ENCODE measurements at regions not wholly inside any gene's neighbourhood (a gene's known extent, or its start where the extent isn't known, plus 50 kb on each side); places are given as distances from the start of the nearest gene placed in this dataset.
"Not testable (repeated sequence)": the region's sequence is repeated elsewhere in the genome, so short reads cannot be mapped to it uniquely, and the experiment has no call there.

DNA sequence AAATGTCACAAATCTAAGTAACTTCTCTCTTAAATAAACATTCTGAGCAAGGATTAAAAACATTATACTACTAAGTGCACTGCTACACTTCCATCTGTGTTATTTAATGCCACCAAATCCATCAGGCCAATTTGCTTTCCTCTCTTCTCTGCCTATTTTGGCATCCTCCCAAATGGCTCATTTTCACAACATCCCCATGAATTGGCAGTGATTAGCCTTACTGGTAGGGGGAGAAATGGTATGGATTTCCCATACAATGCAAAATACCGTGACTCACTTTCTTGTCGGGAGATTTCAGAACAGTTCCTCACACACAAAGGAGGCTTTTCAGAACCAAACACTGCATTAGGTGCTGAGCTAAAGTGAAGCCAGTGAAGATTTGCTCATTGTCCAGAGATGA, 195.7 kb downstream of the MIS18A start:
- peaks cover 11% of the 10 kb centered on the region for H3K9me3 Mint-ChIP-seq (ENCODE audit: low read depth)
- H3K27me3 Mint-ChIP-seq, result peaks cover 2% of the 10 kb centered on the region
- no peak overlapping the region for H3K27ac Mint-ChIP-seq
- TF ChIP-seq, protein P1, sequence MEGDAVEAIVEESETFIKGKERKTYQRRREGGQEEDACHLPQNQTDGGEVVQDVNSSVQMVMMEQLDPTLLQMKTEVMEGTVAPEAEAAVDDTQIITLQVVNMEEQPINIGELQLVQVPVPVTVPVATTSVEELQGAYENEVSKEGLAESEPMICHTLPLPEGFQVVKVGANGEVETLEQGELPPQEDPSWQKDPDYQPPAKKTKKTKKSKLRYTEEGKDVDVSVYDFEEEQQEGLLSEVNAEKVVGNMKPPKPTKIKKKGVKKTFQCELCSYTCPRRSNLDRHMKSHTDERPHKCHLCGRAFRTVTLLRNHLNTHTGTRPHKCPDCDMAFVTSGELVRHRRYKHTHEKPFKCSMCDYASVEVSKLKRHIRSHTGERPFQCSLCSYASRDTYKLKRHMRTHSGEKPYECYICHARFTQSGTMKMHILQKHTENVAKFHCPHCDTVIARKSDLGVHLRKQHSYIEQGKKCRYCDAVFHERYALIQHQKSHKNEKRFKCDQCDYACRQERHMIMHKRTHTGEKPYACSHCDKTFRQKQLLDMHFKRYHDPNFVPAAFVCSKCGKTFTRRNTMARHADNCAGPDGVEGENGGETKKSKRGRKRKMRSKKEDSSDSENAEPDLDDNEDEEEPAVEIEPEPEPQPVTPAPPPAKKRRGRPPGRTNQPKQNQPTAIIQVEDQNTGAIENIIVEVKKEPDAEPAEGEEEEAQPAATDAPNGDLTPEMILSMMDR (IDR thresholded peaks at IDR 0.05; ENCODE audit: unreplicated experiment), result no peak
- DNase-seq (ENCODE audit: low spot score, unreplicated experiment), result no peak
- H3K4me1 Mint-ChIP-seq (ENCODE audit: low read depth), result peaks cover 11% of the 10 kb centered on the region
- H3K4me3 Mint-ChIP-seq (ENCODE audit: low read depth), result no peak overlapping the region
- peaks cover 4% of the 10 kb centered on the region for H3K36me3 Mint-ChIP-seq (ENCODE audit: insufficient read depth)

DNA sequence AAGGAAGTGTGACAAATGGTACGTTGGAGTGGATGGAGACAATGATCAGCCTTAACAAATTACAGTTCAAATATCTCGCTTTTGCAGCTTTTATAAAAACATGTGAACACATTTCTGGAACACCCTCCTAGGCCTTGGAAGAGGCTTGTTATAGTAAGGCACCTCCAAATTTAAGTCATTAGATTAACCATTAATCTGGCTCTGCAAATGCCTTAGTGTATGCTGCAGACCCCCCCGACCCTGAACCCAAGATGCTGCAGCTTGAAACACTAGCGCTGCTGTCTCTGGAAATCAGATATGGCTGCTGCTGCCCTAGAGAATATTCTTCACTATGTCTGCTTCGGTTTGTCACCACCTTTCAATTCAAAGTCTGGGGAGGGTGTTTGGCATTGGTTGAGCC, 196.4 kb downstream of the MIS18A start:
- H3K27ac Mint-ChIP-seq, result no peak overlapping the region
- H3K27me3 Mint-ChIP-seq, result peaks cover 2% of the 10 kb centered on the region
- DNase-seq (ENCODE audit: low spot score, unreplicated experiment), result no peak
- H3K4me3 Mint-ChIP-seq (ENCODE audit: low read depth), result no peak overlapping the region
- peaks cover 11% of the 10 kb centered on the region for H3K9me3 Mint-ChIP-seq (ENCODE audit: low read depth)
- peaks cover 14% of the 10 kb centered on the region for H3K4me1 Mint-ChIP-seq (ENCODE audit: low read depth)
- H3K36me3 Mint-ChIP-seq (ENCODE audit: insufficient read depth), result peaks cover 4% of the 10 kb centered on the region
- TF ChIP-seq, protein P1 (IDR thresholded peaks at IDR 0.05; ENCODE audit: unreplicated experiment), result no peak

DNA sequence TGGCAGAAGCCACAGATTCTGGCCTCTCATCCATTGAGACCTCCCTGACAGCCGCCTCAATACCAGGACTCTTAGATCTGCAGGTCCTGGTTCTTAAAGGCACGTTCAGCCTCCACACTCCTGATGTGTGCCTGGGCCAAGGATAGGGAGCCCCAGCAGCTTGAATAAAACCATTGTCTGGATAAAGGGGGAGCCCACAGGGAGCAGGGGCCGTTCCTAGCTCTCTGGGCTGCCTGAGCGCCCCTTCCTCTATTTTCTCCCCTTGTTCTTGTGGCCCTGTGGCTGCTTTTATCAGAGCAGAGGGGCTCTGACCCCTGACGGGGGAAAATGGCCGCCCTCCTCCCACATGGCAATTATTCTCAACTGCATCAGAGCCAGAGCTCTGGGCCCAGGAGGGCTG, 200.8 kb downstream of the HUNK start:
- DNase-seq (ENCODE audit: low spot score, unreplicated experiment), result no peak

DNA sequence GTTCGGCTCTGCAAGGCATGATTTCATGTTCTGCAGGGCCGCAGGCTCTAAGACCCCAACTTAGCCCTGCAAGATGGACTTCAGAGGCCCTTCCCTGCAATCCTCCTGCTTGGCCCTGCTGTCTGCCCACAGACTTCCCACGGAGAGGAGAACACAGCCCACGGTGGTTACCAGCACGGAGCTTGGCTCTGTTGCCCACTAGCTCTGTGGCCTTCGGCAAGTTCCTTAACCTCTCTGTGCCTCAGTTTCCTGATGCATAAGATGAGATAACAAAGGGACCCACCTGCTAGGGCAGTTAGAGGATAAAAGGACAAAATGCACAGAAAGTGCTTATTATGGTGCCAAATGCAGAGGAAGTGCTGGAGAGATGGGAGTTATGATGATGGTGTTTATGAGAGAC, 200.4 kb downstream of the HUNK start:
- TF ChIP-seq, protein P1 (IDR thresholded peaks at IDR 0.05; ENCODE audit: unreplicated experiment), result no peak
- no peaks in the 10 kb centered on the region for H3K36me3 Mint-ChIP-seq (ENCODE audit: insufficient read depth)

More for the DNA sequence above, 200.8 kb downstream of the HUNK start:
- Mint-ChIP-seq H3K27ac (no peak overlapping the region), H3K4me1 (ENCODE audit: low read depth) (peaks cover 8% of the 10 kb centered on the region), H3K27me3 (peaks cover 5% of the 10 kb centered on the region), H3K4me3 (ENCODE audit: low read depth) (no peak overlapping the region), H3K9me3 (ENCODE audit: low read depth) (peaks cover 5% of the 10 kb centered on the region), H3K36me3 (ENCODE audit: insufficient read depth) (no peaks in the 10 kb centered on the region)
- TF ChIP-seq, protein P1 (IDR thresholded peaks at IDR 0.05; ENCODE audit: unreplicated experiment), result no peak

DNA sequence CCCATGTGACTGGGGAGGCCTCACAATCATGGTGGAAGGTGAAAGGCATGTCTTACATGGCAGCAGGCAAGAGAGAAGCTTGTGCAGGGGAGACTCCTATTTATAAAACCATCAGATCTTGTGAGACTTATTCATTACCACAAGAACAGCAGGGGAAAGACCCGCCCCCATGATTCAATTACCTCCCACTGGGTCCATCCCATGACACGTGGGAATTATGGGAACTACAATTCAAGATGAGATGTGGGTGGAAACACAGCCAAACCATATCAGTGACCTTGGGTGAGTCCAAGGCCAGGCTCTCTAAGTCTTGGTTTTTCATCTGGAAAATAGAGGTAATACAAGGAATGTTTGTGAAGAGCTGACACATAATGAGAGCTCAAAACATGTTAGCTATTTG, 198.8 kb downstream of the HUNK start:
- not testable (repeated sequence) for H3K27me3 Mint-ChIP-seq; H3K36me3 Mint-ChIP-seq (ENCODE audit: insufficient read depth); H3K27ac Mint-ChIP-seq; H3K9me3 Mint-ChIP-seq (ENCODE audit: low read depth); H3K4me3 Mint-ChIP-seq (ENCODE audit: low read depth); H3K4me1 Mint-ChIP-seq (ENCODE audit: low read depth); DNase-seq (ENCODE audit: low spot score, unreplicated experiment)

More for the DNA sequence above, 200.4 kb downstream of the HUNK start:
- DNase-seq (ENCODE audit: low spot score, unreplicated experiment), result no peak
- Mint-ChIP-seq H3K27ac (no peak overlapping the region), H3K4me1 (ENCODE audit: low read depth) (peaks cover 8% of the 10 kb centered on the region), H3K27me3 (peaks cover 5% of the 10 kb centered on the region), H3K4me3 (ENCODE audit: low read depth) (no peak overlapping the region), H3K9me3 (ENCODE audit: low read depth) (peaks cover 5% of the 10 kb centered on the region)

DNA sequence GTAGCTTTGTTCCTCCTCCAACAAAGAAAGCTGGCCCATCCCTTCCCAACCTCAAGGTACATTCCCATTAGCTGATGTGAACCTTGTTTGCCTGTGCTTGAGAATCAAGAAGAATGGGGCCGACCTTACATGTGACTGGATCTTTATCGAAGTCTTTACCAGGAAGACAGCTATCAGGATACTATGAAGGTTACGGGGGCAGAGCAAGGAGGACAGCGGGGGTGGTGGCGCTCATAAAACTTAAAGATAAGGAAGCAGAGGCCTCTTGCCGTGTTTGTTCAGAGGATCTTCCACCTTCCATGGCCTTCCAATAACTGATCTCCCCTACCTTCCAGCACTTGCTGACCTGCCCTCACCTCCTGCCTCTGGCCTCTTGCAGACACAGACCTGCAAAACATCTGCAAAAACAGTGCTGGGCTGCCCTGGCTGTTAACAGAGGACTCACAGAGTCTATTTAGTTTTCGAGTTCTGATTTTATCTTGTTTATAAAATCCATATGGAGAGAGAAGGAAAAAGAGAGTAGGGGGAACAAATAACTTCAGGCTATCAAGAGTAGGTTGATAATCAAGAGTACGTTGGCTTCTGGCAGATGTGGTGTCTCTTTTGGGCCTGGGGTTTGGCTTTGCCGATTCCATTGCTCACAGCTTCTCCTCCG, 198.0 kb downstream of the HUNK start:
- Mint-ChIP-seq H3K9me3 (ENCODE audit: low read depth) (peaks cover 5% of the 10 kb centered on the region), H3K27ac (no peak overlapping the region), H3K27me3 (no peaks in the 10 kb centered on the region), H3K4me1 (ENCODE audit: low read depth) (peaks cover 4% of the 10 kb centered on the region), H3K36me3 (ENCODE audit: insufficient read depth) (no peaks in the 10 kb centered on the region), H3K4me3 (ENCODE audit: low read depth) (no peak overlapping the region)
- TF ChIP-seq, protein P1 (IDR thresholded peaks at IDR 0.05; ENCODE audit: unreplicated experiment), result no peak
- no peak for DNase-seq (ENCODE audit: low spot score, unreplicated experiment)
